ENCODE measurements at regions not wholly inside any gene's neighbourhood (a gene's known extent, or its start where the extent isn't known, plus 50 kb on each side); places are given as distances from the start of the nearest gene placed in this dataset.

GRCh38 chr12:34296143-34297041 is 274.1 kb downstream of the ALG10 start:
- TF ChIP-seq CTCF (conservative IDR thresholded peaks at IDR 0.05; ENCODE audit: low read length) = no peak
- no peak for TF ChIP-seq EZH2phosphoT487 (IDR thresholded peaks at IDR 0.05; ENCODE audit: borderline replicate concordance)

Data from Loucy (cell line).